ENCODE measurements at regions not wholly inside any gene's neighbourhood (a gene's known extent, or its start where the extent isn't known, plus 50 kb on each side); places are given as distances from the start of the nearest gene placed in this dataset.
"Not testable (repeated sequence)": the region's sequence is repeated elsewhere in the genome, so short reads cannot be mapped to it uniquely, and the experiment has no call there.

- Histone ChIP-seq H3K27me3 (no peaks in the 10 kb centered on the region), H3K27ac (peak overlapping the region; percentile 23), H3K36me3 (peaks cover 4% of the 10 kb centered on the region), H3K4me3 (no peak overlapping the region), H3K4me1 (ENCODE audit: low read depth) (peaks cover 13% of the 10 kb centered on the region), H3K9me3 (ENCODE audit: low read depth) (no peaks in the 10 kb centered on the region)
- no peak for TF ChIP-seq CTCF (IDR thresholded peaks at IDR 0.05; ENCODE audit: low read depth, low read length)
- no peak for DNase-seq (ENCODE audit: low read depth in 1 of 2, low spot score in 1 of 2)
Measured at GRCh38 chr17:63078707-63079106, 112.7 kb downstream of the TANC2 start.

- peak in 1 of 2 donors; percentile 66 for DNase-seq (ENCODE audit: low read depth in 1 of 2, low spot score in 1 of 2)
- Histone ChIP-seq H3K27ac (no peak overlapping the region), H3K9me3 (ENCODE audit: low read depth) (no peaks in the 10 kb centered on the region), H3K36me3 (no peaks in the 10 kb centered on the region), H3K27me3 (no peaks in the 10 kb centered on the region), H3K4me1 (ENCODE audit: low read depth) (peaks cover 13% of the 10 kb centered on the region), H3K4me3 (no peak overlapping the region)
- peak; percentile 51 for TF ChIP-seq CTCF (IDR thresholded peaks at IDR 0.05; ENCODE audit: low read depth, low read length)
Measured at GRCh38 chr17:63082273-63082861, 116.3 kb downstream of the TANC2 start.

- no peak for DNase-seq (ENCODE audit: low read depth in 1 of 2, low spot score in 1 of 2)
- peaks cover 13% of the 10 kb centered on the region for H3K4me1 ChIP-seq (ENCODE audit: low read depth)
- H3K27ac ChIP-seq = no peak overlapping the region
- no peak overlapping the region for H3K4me3 ChIP-seq
- no peaks in the 10 kb centered on the region for H3K9me3 ChIP-seq (ENCODE audit: low read depth)
- H3K36me3 ChIP-seq = no peaks in the 10 kb centered on the region
- no peaks in the 10 kb centered on the region for H3K27me3 ChIP-seq
- TF ChIP-seq CTCF (IDR thresholded peaks at IDR 0.05; ENCODE audit: low read depth, low read length) = no peak
Measured at GRCh38 chr17:63082952-63083351, 116.9 kb downstream of the TANC2 start.

- no peak overlapping the region for H3K4me3 ChIP-seq
- H3K36me3 ChIP-seq = no peaks in the 10 kb centered on the region
- no peaks in the 10 kb centered on the region for H3K4me1 ChIP-seq (ENCODE audit: low read depth)
- H3K27me3 ChIP-seq = no peaks in the 10 kb centered on the region
- TF ChIP-seq CTCF (IDR thresholded peaks at IDR 0.05; ENCODE audit: low read depth, low read length) = no peak
- no peaks in the 10 kb centered on the region for H3K9me3 ChIP-seq (ENCODE audit: low read depth)
- no peak overlapping the region for H3K27ac ChIP-seq
- no peak for DNase-seq (ENCODE audit: low read depth in 1 of 2, low spot score in 1 of 2)
Measured at GRCh38 chr17:63086483-63087185, 120.6 kb downstream of the TANC2 start.

GRCh38 chr17:63090358-63091114, 124.5 kb downstream of the TANC2 start:
- H3K9me3 ChIP-seq (ENCODE audit: low read depth); H3K27me3 ChIP-seq; DNase-seq (ENCODE audit: low read depth in 1 of 2, low spot score in 1 of 2); H3K4me3 ChIP-seq; H3K4me1 ChIP-seq (ENCODE audit: low read depth); H3K36me3 ChIP-seq; H3K27ac ChIP-seq: not testable (repeated sequence)

GRCh38 chr17:63091909-63092308, 125.9 kb downstream of the TANC2 start:
- H3K36me3 ChIP-seq; H3K4me3 ChIP-seq; H3K4me1 ChIP-seq (ENCODE audit: low read depth); H3K27ac ChIP-seq; DNase-seq (ENCODE audit: low read depth in 1 of 2, low spot score in 1 of 2); H3K9me3 ChIP-seq (ENCODE audit: low read depth); H3K27me3 ChIP-seq: not testable (repeated sequence)
